Neural progenitor cell (in vitro differentiated cells): ENCODE measurements at regions not wholly inside any gene's neighbourhood (a gene's known extent, or its start where the extent isn't known, plus 50 kb on each side); places are given as distances from the start of the nearest gene placed in this dataset.

Source experiments
- DNase-seq: peaks from one replicate; pipeline ENCODE4 v3.0.0-alpha.2; 2016; ENCODE audit warnings: low spot score
- H2AFZ ChIP-seq: fragments of 200-600 bp; sonication (generic); replicated peaks from 2 replicates; pipeline ENCODE4 v1.6.1; 2016; ENCODE audit warnings: antibody characterized with exemption
- H3F3A ChIP-seq: fragments of 200-600 bp; sonication (generic); 2 replicates; pipeline ENCODE4 v1.6.1; 2016; ENCODE audit warnings: antibody characterized with exemption, low read depth
- H3K27ac ChIP-seq: fragments of 200-600 bp; sonication (generic); 2 replicates; pipeline ENCODE4 v1.5.1; 2016; ENCODE audit warnings: mild to moderate bottlenecking
- H3K27me3 ChIP-seq: fragments of 200-600 bp; sonication (generic); 2 replicates; pipeline ENCODE4 v1.6.1; 2016; ENCODE audit warnings: mild to moderate bottlenecking, moderate library complexity
- H3K36me3 ChIP-seq: fragments of 200-600 bp; sonication (generic); 2 replicates; pipeline ENCODE4 v1.5.1; 2016
- H3K4me1 ChIP-seq: fragments of 200-600 bp; sonication (generic); 2 replicates; pipeline ENCODE4 v1.6.1; 2016; ENCODE audit warnings: mixed run types
- H3K4me2 ChIP-seq: fragments of 200-600 bp; sonication (generic); 2 replicates; pipeline ENCODE4 v1.6.1; 2016
- H3K4me3 ChIP-seq: fragments of 200-600 bp; sonication (generic); 2 replicates; pipeline ENCODE4 v1.5.1; 2016
- H3K79me2 ChIP-seq: fragments of 200-600 bp; sonication (generic); 2 replicates; pipeline ENCODE4 v1.6.1; 2016; ENCODE audit warnings: low read depth
- H3K9ac ChIP-seq: fragments of 200-600 bp; sonication (generic); 2 replicates; pipeline ENCODE4 v1.6.1; 2016
- H3K9me3 ChIP-seq: fragments of 200-600 bp; sonication (generic); 2 replicates; pipeline ENCODE4 v1.5.1; 2016; ENCODE audit warnings: low read depth
- H4K20me1 ChIP-seq: fragments of 200-600 bp; sonication (generic); 2 replicates; pipeline ENCODE4 v1.6.1; 2016; ENCODE audit warnings: low read depth
- H3K27ac Mint-ChIP-seq: 3 replicates; pipeline ENCODE4 v1.8.0; 2021; ENCODE audit warnings: mixed read lengths
- H3K27me3 Mint-ChIP-seq: 2 replicates; pipeline ENCODE4 v1.8.0; 2022; ENCODE audit warnings: low read depth, mild to moderate bottlenecking, inconsistent platforms, moderate library complexity, mixed read lengths; ENCODE audit not compliant: insufficient read depth
- H3K36me3 Mint-ChIP-seq: 3 replicates; pipeline ENCODE4 v1.8.0; 2021; ENCODE audit warnings: mixed read lengths
- H3K4me1 Mint-ChIP-seq: 3 replicates; pipeline ENCODE4 v1.8.0; 2021; ENCODE audit warnings: mixed read lengths
- H3K4me3 Mint-ChIP-seq: 3 replicates; pipeline ENCODE4 v1.8.0; 2021; ENCODE audit warnings: mild to moderate bottlenecking, moderate library complexity, mixed read lengths
- H3K9me3 Mint-ChIP-seq: 3 replicates; pipeline ENCODE4 v1.8.0; 2020; ENCODE audit warnings: mixed read lengths
- EZH2 ChIP-seq: fragments of 200-600 bp; sonication (generic); IDR thresholded peaks from 2 replicates; pipeline ENCODE4 v1.6.1; 2017; ENCODE audit warnings: antibody characterized with exemption, mild to moderate bottlenecking, moderate library complexity
- EZH2phosphoT487 ChIP-seq: fragments of 200-600 bp; sonication (generic); IDR thresholded peaks from 2 replicates; pipeline ENCODE4 v1.6.1; 2017; ENCODE audit warnings: antibody characterized with exemption
- TF ChIP-seq, protein P1 (sequence below): fragments of 200-600 bp; sonication (generic); IDR thresholded peaks from 2 replicates; pipeline ENCODE4 v1.5.1; 2017; ENCODE audit warnings: antibody characterized with exemption, mild to moderate bottlenecking

DNA sequence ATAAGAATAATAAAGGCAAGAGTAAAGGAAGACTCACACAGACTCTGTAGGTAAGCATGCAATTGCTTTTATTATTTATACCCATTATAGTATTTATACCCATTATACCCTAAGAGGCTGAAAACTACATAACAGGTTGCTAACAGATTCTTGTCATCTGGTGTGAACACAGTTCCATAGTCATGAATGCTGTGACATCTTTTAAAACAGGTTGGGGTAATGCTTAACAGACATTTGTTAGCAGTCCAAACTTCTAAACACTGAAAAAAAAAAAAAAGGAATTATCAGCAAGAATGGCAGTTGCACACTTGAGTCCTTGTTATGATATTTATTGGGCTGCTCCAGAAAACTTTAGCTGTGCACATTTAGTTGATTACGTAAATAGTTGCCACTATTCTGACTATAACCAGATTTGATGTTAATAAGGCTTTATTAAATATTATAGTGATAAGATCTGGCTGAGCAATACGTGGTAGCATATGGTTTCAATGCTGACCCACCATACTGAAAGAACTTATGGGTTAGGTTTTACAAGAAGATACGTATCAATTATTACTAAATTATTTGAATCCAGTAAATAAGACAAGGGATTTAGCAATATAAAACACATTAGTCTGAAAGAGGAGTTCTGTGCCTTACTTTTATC lies 888.8 kb downstream of the LRRTM4 start:
- peaks cover 6% of the 10 kb centered on the region for H3K9me3 Mint-ChIP-seq
- peaks cover 5% of the 10 kb centered on the region for H3K9me3 ChIP-seq
- H3K4me3 Mint-ChIP-seq, result no peak overlapping the region

DNA sequence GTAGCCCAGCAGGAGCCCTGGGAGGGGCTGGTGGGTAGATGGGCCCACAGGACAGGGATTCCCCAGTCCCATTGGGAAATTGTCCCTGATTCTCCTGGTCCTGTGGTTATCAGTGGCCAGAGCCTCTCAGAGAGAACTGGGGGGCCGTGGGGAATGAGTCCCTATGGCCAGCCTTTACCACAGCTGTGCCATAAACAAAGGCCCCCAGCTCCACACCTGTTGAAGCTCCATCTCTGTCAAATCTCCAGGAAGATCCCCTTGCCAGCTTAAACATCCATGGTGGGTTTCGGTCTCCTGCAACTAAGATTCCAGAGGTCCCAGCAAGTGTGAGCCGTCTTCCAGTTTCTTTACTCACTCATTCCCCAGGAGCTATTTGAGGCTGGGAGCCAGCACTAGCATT lies 897.1 kb downstream of the LRRTM4 start:
- TF ChIP-seq EZH2, result no peak
- no peak for TF ChIP-seq EZH2phosphoT487
- TF ChIP-seq, protein P1, sequence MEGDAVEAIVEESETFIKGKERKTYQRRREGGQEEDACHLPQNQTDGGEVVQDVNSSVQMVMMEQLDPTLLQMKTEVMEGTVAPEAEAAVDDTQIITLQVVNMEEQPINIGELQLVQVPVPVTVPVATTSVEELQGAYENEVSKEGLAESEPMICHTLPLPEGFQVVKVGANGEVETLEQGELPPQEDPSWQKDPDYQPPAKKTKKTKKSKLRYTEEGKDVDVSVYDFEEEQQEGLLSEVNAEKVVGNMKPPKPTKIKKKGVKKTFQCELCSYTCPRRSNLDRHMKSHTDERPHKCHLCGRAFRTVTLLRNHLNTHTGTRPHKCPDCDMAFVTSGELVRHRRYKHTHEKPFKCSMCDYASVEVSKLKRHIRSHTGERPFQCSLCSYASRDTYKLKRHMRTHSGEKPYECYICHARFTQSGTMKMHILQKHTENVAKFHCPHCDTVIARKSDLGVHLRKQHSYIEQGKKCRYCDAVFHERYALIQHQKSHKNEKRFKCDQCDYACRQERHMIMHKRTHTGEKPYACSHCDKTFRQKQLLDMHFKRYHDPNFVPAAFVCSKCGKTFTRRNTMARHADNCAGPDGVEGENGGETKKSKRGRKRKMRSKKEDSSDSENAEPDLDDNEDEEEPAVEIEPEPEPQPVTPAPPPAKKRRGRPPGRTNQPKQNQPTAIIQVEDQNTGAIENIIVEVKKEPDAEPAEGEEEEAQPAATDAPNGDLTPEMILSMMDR, result no peak
- no peak overlapping the region for H3K27ac Mint-ChIP-seq
- no peak overlapping the region for H3K4me2 ChIP-seq
- no peaks in the 10 kb centered on the region for H3K36me3 Mint-ChIP-seq
- peaks cover 4% of the 10 kb centered on the region for H3K4me1 ChIP-seq
- peak overlapping the region; percentile 12 for H2AFZ ChIP-seq
- no peaks in the 10 kb centered on the region for H3K4me1 Mint-ChIP-seq
- no peaks in the 10 kb centered on the region for H3F3A ChIP-seq
- no peaks in the 10 kb centered on the region for H3K27me3 Mint-ChIP-seq
- peaks cover 5% of the 10 kb centered on the region for H3K9me3 ChIP-seq
- no peak overlapping the region for H3K4me3 Mint-ChIP-seq
- no peaks in the 10 kb centered on the region for H4K20me1 ChIP-seq
- no peak for DNase-seq
- no peak overlapping the region for H3K27ac ChIP-seq
- no peak overlapping the region for H3K9ac ChIP-seq
- no peaks in the 10 kb centered on the region for H3K79me2 ChIP-seq
- H3K4me3 ChIP-seq, result no peak overlapping the region
- H3K9me3 Mint-ChIP-seq, result no peaks in the 10 kb centered on the region
- H3K36me3 ChIP-seq, result no peaks in the 10 kb centered on the region
- H3K27me3 ChIP-seq, result no peaks in the 10 kb centered on the region

More for the DNA sequence above, 888.8 kb downstream of the LRRTM4 start:
- TF ChIP-seq EZH2phosphoT487 (no peak), EZH2 (no peak)
- TF ChIP-seq, protein P1, result no peak
- no peaks in the 10 kb centered on the region for H3K4me1 ChIP-seq
- H3K27me3 ChIP-seq, result no peaks in the 10 kb centered on the region
- no peaks in the 10 kb centered on the region for H3K36me3 ChIP-seq
- no peak overlapping the region for H3K4me3 ChIP-seq
- no peaks in the 10 kb centered on the region for H4K20me1 ChIP-seq
- H3K9ac ChIP-seq, result no peak overlapping the region
- no peaks in the 10 kb centered on the region for H3K79me2 ChIP-seq
- no peak overlapping the region for H3K27ac ChIP-seq
- Mint-ChIP-seq H3K4me1 (no peaks in the 10 kb centered on the region), H3K27me3 (no peaks in the 10 kb centered on the region), H3K36me3 (no peaks in the 10 kb centered on the region), H3K27ac (no peak overlapping the region)
- H2AFZ ChIP-seq, result no peak overlapping the region
- H3K4me2 ChIP-seq, result no peak overlapping the region
- no peak for DNase-seq
- H3F3A ChIP-seq, result no peaks in the 10 kb centered on the region

DNA sequence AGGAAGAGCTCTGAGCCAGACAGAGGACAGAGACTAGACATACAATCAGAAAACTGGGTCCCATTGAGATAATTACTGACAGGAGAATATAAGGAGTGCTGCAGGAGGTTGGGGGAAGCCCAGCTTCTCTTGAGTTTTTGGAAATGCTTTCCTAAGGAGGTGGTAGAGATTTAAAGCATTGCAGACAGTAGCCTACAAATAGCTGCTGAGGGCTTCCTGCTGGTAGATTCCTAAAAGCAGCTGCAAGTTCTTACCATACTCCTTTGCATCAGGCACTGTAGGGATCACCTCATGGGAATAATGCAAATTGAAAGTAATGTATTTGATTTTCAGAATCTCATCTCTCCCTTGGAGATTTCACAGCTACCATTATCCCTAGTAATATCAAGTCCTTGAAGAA lies 902.6 kb upstream of the GCFC2 start:
- Mint-ChIP-seq H3K27me3 (no peaks in the 10 kb centered on the region), H3K27ac (no peak overlapping the region), H3K36me3 (no peaks in the 10 kb centered on the region), H3K4me1 (peaks cover 3% of the 10 kb centered on the region), H3K9me3 (no peaks in the 10 kb centered on the region), H3K4me3 (no peak overlapping the region)
- Histone ChIP-seq H3K4me2 (no peak overlapping the region), H2AFZ (peak overlapping the region; percentile 61), H3K9ac (no peak overlapping the region), H3K4me3 (no peak overlapping the region), H4K20me1 (no peaks in the 10 kb centered on the region), H3K27ac (no peak overlapping the region), H3K27me3 (no peaks in the 10 kb centered on the region), H3K9me3 (no peaks in the 10 kb centered on the region), H3F3A (peaks cover 11% of the 10 kb centered on the region), H3K4me1 (peaks cover 14% of the 10 kb centered on the region), H3K79me2 (no peaks in the 10 kb centered on the region), H3K36me3 (no peaks in the 10 kb centered on the region)
- no peak for DNase-seq
- TF ChIP-seq, protein P1, result no peak
- TF ChIP-seq EZH2phosphoT487 (no peak), EZH2 (no peak)
